H9 (cell line): ENCODE measurements at regions not wholly inside any gene's neighbourhood (a gene's known extent, or its start where the extent isn't known, plus 50 kb on each side); places are given as distances from the start of the nearest gene placed in this dataset.

ENCODE experiments used
- DNase-seq: peaks from one replicate; pipeline ENCODE4 v3.0.0-alpha.2; 2017
- H2AFZ ChIP-seq: one replicate; pipeline ENCODE4 v1.6.1; 2013; ENCODE audit warnings: mild to moderate bottlenecking, low read length, control low read depth, moderate library complexity
- H2AK5ac ChIP-seq: 2 replicates; pipeline ENCODE4 v1.6.1; 2013; ENCODE audit warnings: low read length, control low read depth, mixed read lengths; ENCODE audit not compliant: insufficient read length
- H2BK120ac ChIP-seq: one replicate; pipeline ENCODE4 v1.6.1; 2013; ENCODE audit warnings: low read depth, mild to moderate bottlenecking, low read length, control low read depth, inconsistent platforms; ENCODE audit not compliant: poor library complexity, severe bottlenecking
- H2BK12ac ChIP-seq: 2 replicates; pipeline ENCODE4 v1.6.1; 2013; ENCODE audit warnings: low read length, control low read depth, mixed read lengths, low read depth; ENCODE audit not compliant: insufficient read length
- H2BK15ac ChIP-seq: 2 replicates; pipeline ENCODE4 v1.6.1; 2013; ENCODE audit warnings: low read depth, low read length, control low read depth
- H2BK20ac ChIP-seq: one replicate; pipeline ENCODE4 v1.6.1; 2013; ENCODE audit warnings: low read depth, mild to moderate bottlenecking, low read length, control low read depth, inconsistent platforms; ENCODE audit not compliant: poor library complexity, severe bottlenecking
- H2BK5ac ChIP-seq: 2 replicates; pipeline ENCODE4 v1.6.1; 2013; ENCODE audit warnings: low read length, control low read depth, mixed read lengths; ENCODE audit not compliant: insufficient read length
- H3K14ac ChIP-seq: 2 replicates; pipeline ENCODE4 v1.6.1; 2013; ENCODE audit warnings: low read length, control low read depth; ENCODE audit not compliant: insufficient read depth
- H3K18ac ChIP-seq: 2 replicates; pipeline ENCODE4 v1.6.1; 2013; ENCODE audit warnings: low read depth, mild to moderate bottlenecking, mixed read lengths, low read length, control low read depth; ENCODE audit not compliant: insufficient read length
- H3K23ac ChIP-seq: 2 replicates; pipeline ENCODE4 v1.6.1; 2013; ENCODE audit warnings: low read length, control low read depth, mixed read lengths, low read depth; ENCODE audit not compliant: insufficient read length
- H3K23me2 ChIP-seq: 2 replicates; pipeline ENCODE4 v1.6.1; 2013; ENCODE audit warnings: low read depth, mild to moderate bottlenecking, mixed read lengths, low read length, control low read depth; ENCODE audit not compliant: insufficient read length, poor library complexity, severe bottlenecking
- H3K27ac ChIP-seq: 2 replicates; pipeline ENCODE4 v1.5.1; 2013; ENCODE audit warnings: low read length, control low read depth, mixed read lengths, low read depth; ENCODE audit not compliant: insufficient read length
- H3K27me3 ChIP-seq: 2 replicates; pipeline ENCODE4 v1.6.1; 2013; ENCODE audit warnings: low read length, control low read depth, inconsistent platforms; ENCODE audit not compliant: insufficient read depth
- H3K4ac ChIP-seq: 2 replicates; pipeline ENCODE4 v1.6.1; 2013; ENCODE audit warnings: low read depth, mild to moderate bottlenecking, control low read depth, inconsistent platforms, low read length, moderate library complexity
- H3K4me1 ChIP-seq: 2 replicates; pipeline ENCODE4 v1.6.1; 2013; ENCODE audit warnings: low read length, control low read depth, inconsistent platforms; ENCODE audit not compliant: insufficient read depth
- H3K4me2 ChIP-seq: 2 replicates; pipeline ENCODE4 v1.6.1; 2013; ENCODE audit warnings: low read length, control low read depth, mixed read lengths; ENCODE audit not compliant: insufficient read length, insufficient read depth
- H3K56ac ChIP-seq: 2 replicates; pipeline ENCODE4 v1.6.1; 2013; ENCODE audit warnings: low read depth, mild to moderate bottlenecking, mixed read lengths, low read length, control low read depth; ENCODE audit not compliant: insufficient read length
- H3K79me1 ChIP-seq: 2 replicates; pipeline ENCODE4 v1.6.1; 2013; ENCODE audit warnings: low read depth, mild to moderate bottlenecking, moderate library complexity, low read length, control low read depth, inconsistent platforms; ENCODE audit not compliant: insufficient read depth, poor library complexity, severe bottlenecking
- H3K79me2 ChIP-seq: 2 replicates; pipeline ENCODE4 v1.6.1; 2013; ENCODE audit warnings: low read length, control low read depth, inconsistent platforms; ENCODE audit not compliant: insufficient read depth
- H3K9ac ChIP-seq: 2 replicates; pipeline ENCODE4 v1.6.1; 2013; ENCODE audit warnings: low read length, control low read depth, mixed read lengths; ENCODE audit not compliant: insufficient read length; ENCODE audit errors: extremely low read depth
- H3K9me3 ChIP-seq: one replicate; pipeline ENCODE4 v1.6.1; 2013; ENCODE audit warnings: low read depth, low read length, inconsistent platforms; ENCODE audit not compliant: control insufficient read depth
- H3T11ph ChIP-seq: one replicate; pipeline ENCODE4 v1.6.1; 2013; ENCODE audit warnings: mild to moderate bottlenecking, low read length, control low read depth, inconsistent platforms
- H4K20me1 ChIP-seq: one replicate; pipeline ENCODE4 v1.6.1; 2013; ENCODE audit not compliant: control insufficient read depth, insufficient read length, insufficient read depth
- H4K5ac ChIP-seq: 2 replicates; pipeline ENCODE4 v1.6.1; 2013; ENCODE audit warnings: low read depth, mild to moderate bottlenecking, mixed read lengths, low read length, control low read depth; ENCODE audit not compliant: insufficient read length
- H4K8ac ChIP-seq: replicated peaks from 2 replicates; pipeline ENCODE4 v1.6.1; 2013; ENCODE audit warnings: low read length, control low read depth, mixed read lengths, low read depth; ENCODE audit not compliant: insufficient read length
- H4K91ac ChIP-seq: 2 replicates; pipeline ENCODE4 v1.6.1; 2013; ENCODE audit warnings: low read depth, mild to moderate bottlenecking, moderate library complexity, mixed read lengths, low read length, control low read depth; ENCODE audit not compliant: insufficient read length
- H3K27ac Mint-ChIP-seq, 3 experiments: 2 replicates in 2 of 3; 3 replicates in 1 of 3; pipeline ENCODE4 v1.8.0; 2020 to 2021; ENCODE audit warnings: mixed read lengths in 3 of 3, mild to moderate bottlenecking in 1 of 3, moderate library complexity in 1 of 3
- H3K27me3 Mint-ChIP-seq: 2 replicates; pipeline ENCODE4 v1.8.0; 2021; ENCODE audit warnings: low read depth, mild to moderate bottlenecking, moderate library complexity, mixed read lengths
- H3K36me3 Mint-ChIP-seq, 3 experiments: 2 replicates in 2 of 3; 3 replicates in 1 of 3; pipeline ENCODE4 v1.8.0; 2020 to 2021; ENCODE audit warnings: low read depth in 3 of 3, mixed read lengths in 3 of 3; ENCODE audit not compliant: insufficient read depth in 1 of 3
- H3K4me1 Mint-ChIP-seq, 2 experiments: 2 replicates each; pipeline ENCODE4 v1.8.0; 2020; ENCODE audit warnings: mixed read lengths in 2 of 2
- H3K4me3 Mint-ChIP-seq, 2 experiments: 2 replicates in 1 of 2; 3 replicates in 1 of 2; pipeline ENCODE4 v1.8.0; 2020 to 2021; ENCODE audit warnings: mild to moderate bottlenecking in 2 of 2, mixed read lengths in 2 of 2, moderate library complexity in 1 of 2
- H3K9me3 Mint-ChIP-seq, 2 experiments: 2 replicates in 1 of 2; 3 replicates in 1 of 2; pipeline ENCODE4 v1.8.0; 2020; ENCODE audit warnings: mild to moderate bottlenecking in 2 of 2, mixed read lengths in 2 of 2, moderate library complexity in 1 of 2
- CTCF ChIP-seq: fragments of 200-600 bp; sonication (generic); conservative IDR thresholded peaks from 3 replicates; pipeline ENCODE4 v1.8.0; 2021; ENCODE audit warnings: antibody characterized with exemption, mild to moderate bottlenecking
- WGBS: extraction: QIAGEN DNeasy Blood & Tissue Kit; methylation state at CpG from one replicate; pipeline ENCODE4 v1.1.7; 2013; ENCODE audit warnings: missing lambda C conversion rate, low lambda C conversion rate, mixed read lengths; ENCODE audit not compliant: insufficient read length; ENCODE audit errors: extremely low coverage; 5-methylcytosine and 5-hydroxymethylcytosine counted together

DNA sequence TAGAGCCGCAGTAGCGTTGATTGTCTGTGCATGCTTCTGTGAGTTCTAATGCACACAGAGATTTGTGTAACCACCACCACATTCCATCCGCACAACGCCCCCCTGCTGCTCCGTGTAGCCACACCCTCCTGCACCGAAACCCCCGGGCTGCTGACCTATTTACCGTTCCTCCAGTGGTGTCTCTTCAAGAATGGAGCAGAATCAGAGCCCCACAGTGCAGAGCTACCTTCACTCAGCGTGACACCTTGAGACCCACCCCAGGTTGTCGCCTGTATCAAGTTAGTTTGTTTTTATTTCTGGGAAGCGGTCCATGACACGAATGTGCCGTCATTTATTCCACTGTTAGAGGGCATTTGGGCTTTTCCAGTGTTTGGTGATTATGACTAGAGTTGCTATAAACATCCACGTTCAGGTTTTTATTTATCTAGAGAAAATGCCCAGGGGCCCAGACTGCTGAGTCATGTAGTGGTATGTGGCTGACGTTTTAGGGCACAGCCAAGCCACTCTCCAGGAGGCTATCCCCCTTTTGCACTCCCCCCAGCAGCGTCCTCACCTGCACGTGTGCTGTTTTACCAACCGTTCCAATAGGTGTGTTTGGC is 266.8 kb downstream of the NDUFA10 start:
- Histone ChIP-seq H3K56ac (no peak overlapping the region), H3K79me1 (no peaks in the 10 kb centered on the region), H3K9me3 (no peaks in the 10 kb centered on the region), H3T11ph (no peak overlapping the region), H2BK5ac (no peak overlapping the region), H3K23me2 (no peaks in the 10 kb centered on the region), H2BK20ac (no peak overlapping the region), H3K9ac (no peak overlapping the region), H3K14ac (no peak overlapping the region), H2BK15ac (no peak overlapping the region), H3K27me3 (no peaks in the 10 kb centered on the region), H2BK120ac (no peak overlapping the region), H4K20me1 (no peaks in the 10 kb centered on the region), H3K18ac (no peak overlapping the region), H2AK5ac (no peak overlapping the region), H3K4ac (no peak overlapping the region), H3K79me2 (no peaks in the 10 kb centered on the region), H3K27ac (no peak overlapping the region), H3K23ac (no peak overlapping the region), H4K91ac (no peak overlapping the region), H2BK12ac (no peak overlapping the region), H2AFZ (no peak overlapping the region), H3K4me1 (no peaks in the 10 kb centered on the region), H4K8ac (no peak overlapping the region), H3K4me2 (no peak overlapping the region), H4K5ac (no peak overlapping the region)
- Mint-ChIP-seq H3K27ac (no peak overlapping the region; a peak in 2 of 7 replicates), H3K27me3 (peaks cover 12% of the 10 kb centered on the region), H3K4me3 (no peak overlapping the region), H3K9me3 (peaks cover 0 to 5% of the 10 kb centered on the region in 2 experiments; a peak in 3 of 5 replicates), H3K36me3 (no peaks in the 10 kb centered on the region; a peak in 1 of 7 replicates), H3K4me1 (peaks cover 9 to 14% of the 10 kb centered on the region in 2 experiments)
- TF ChIP-seq CTCF: no peak
- no CpG with 5 or more reads among the region's 18 CpGs for WGBS
- DNase-seq: no peak
